ENCODE measurements at regions not wholly inside any gene's neighbourhood (a gene's known extent, or its start where the extent isn't known, plus 50 kb on each side); places are given as distances from the start of the nearest gene placed in this dataset.
"Not testable (repeated sequence)": the region's sequence is repeated elsewhere in the genome, so short reads cannot be mapped to it uniquely, and the experiment has no call there.

DNA sequence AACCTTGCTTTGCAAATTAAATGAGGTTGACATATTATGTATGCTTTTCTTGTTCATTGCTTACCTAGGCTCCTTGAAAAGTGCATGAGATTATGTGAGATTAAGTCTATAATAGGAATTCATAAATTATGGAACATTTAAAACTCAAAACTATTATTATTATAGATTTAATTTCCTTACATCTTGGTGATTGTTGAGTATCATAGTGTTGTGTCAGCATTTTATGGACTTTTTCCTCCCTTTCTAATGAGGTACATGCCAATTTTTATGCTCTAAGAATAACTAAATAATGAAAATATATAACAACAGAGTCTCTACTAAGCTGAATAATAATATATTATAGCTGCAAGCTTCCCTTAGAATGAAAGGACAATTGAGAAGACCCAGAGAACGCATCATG is 848.8 kb upstream of the AADAT start:
- no peaks in the 10 kb centered on the region for H3K4me1 ChIP-seq (ENCODE audit: insufficient read depth, poor library complexity, severe bottlenecking)
- H3K9me3 ChIP-seq (ENCODE audit: severe bottlenecking) = no peaks in the 10 kb centered on the region
- H3K36me3 ChIP-seq (ENCODE audit: low read depth) = no peaks in the 10 kb centered on the region
- no peak overlapping the region for H3K27ac ChIP-seq (ENCODE audit: poor library complexity, severe bottlenecking)
- no peak overlapping the region for H3K4me3 ChIP-seq (ENCODE audit: severe bottlenecking)
- DNase-seq (ENCODE audit: low spot score) (no peak), ATAC-seq (ENCODE audit: low read depth) (no peak)
- H3K27me3 ChIP-seq (ENCODE audit: insufficient read depth, poor library complexity, severe bottlenecking) = no peaks in the 10 kb centered on the region
- TF ChIP-seq, protein P1, sequence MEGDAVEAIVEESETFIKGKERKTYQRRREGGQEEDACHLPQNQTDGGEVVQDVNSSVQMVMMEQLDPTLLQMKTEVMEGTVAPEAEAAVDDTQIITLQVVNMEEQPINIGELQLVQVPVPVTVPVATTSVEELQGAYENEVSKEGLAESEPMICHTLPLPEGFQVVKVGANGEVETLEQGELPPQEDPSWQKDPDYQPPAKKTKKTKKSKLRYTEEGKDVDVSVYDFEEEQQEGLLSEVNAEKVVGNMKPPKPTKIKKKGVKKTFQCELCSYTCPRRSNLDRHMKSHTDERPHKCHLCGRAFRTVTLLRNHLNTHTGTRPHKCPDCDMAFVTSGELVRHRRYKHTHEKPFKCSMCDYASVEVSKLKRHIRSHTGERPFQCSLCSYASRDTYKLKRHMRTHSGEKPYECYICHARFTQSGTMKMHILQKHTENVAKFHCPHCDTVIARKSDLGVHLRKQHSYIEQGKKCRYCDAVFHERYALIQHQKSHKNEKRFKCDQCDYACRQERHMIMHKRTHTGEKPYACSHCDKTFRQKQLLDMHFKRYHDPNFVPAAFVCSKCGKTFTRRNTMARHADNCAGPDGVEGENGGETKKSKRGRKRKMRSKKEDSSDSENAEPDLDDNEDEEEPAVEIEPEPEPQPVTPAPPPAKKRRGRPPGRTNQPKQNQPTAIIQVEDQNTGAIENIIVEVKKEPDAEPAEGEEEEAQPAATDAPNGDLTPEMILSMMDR (IDR thresholded peaks at IDR 0.05; ENCODE audit: poor library complexity, severe bottlenecking) = no peak

DNA sequence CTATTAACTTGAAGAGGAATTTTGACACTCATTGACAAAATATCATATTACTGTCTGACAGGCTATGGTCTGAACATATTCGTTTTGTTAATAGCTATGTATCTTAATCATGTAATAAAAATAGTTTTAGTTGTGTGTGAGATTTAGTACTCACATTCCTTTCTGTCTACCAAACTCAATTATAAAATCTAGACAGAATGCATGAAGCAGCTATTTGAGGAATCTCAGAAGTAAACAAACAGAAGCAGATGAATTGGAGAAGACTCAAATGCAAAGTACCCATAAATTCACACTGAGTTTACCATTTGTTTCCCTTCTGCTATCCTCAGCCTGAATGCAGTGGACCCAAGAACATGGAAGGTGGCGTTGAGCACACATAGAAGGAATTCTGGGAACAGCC is 841.6 kb upstream of the AADAT start:
- TF ChIP-seq, protein P1 (IDR thresholded peaks at IDR 0.05; ENCODE audit: poor library complexity, severe bottlenecking) = no peak
- Histone ChIP-seq H3K4me1 (ENCODE audit: insufficient read depth, poor library complexity, severe bottlenecking) (no peaks in the 10 kb centered on the region), H3K27ac (ENCODE audit: poor library complexity, severe bottlenecking) (no peak overlapping the region), H3K36me3 (ENCODE audit: low read depth) (no peaks in the 10 kb centered on the region), H3K27me3 (ENCODE audit: insufficient read depth, poor library complexity, severe bottlenecking) (no peaks in the 10 kb centered on the region), H3K9me3 (ENCODE audit: severe bottlenecking) (no peaks in the 10 kb centered on the region), H3K4me3 (ENCODE audit: severe bottlenecking) (no peak overlapping the region)
- no peak for DNase-seq (ENCODE audit: low spot score)
- ATAC-seq (ENCODE audit: low read depth) = no peak

DNA sequence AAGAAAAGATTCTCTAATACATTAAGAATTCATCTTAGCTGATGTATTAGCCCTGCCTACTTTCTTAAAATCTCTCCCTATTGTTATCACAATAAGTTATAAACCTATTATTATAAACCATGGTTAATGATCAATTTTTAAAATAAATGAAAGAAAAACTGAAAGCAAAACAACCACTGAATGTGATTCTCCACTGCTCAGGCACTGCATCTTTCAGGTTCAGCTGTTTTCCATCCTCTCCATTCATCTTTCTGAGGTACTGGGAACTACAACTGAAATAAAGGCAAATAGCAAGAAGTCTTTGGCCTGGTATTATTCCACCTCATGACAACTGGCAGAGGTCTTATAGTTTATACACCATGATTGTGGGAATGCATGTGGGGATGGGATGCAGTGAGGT is 798.9 kb upstream of the AADAT start:
- Histone ChIP-seq H3K36me3 (ENCODE audit: low read depth) (no peaks in the 10 kb centered on the region), H3K4me3 (ENCODE audit: severe bottlenecking) (no peak overlapping the region), H3K27ac (ENCODE audit: poor library complexity, severe bottlenecking) (no peak overlapping the region), H3K4me1 (ENCODE audit: insufficient read depth, poor library complexity, severe bottlenecking) (no peaks in the 10 kb centered on the region), H3K9me3 (ENCODE audit: severe bottlenecking) (no peaks in the 10 kb centered on the region), H3K27me3 (ENCODE audit: insufficient read depth, poor library complexity, severe bottlenecking) (no peaks in the 10 kb centered on the region)
- TF ChIP-seq, protein P1 (IDR thresholded peaks at IDR 0.05; ENCODE audit: poor library complexity, severe bottlenecking) = no peak
- DNase-seq (ENCODE audit: low spot score) (no peak), ATAC-seq (ENCODE audit: low read depth) (no peak)

DNA sequence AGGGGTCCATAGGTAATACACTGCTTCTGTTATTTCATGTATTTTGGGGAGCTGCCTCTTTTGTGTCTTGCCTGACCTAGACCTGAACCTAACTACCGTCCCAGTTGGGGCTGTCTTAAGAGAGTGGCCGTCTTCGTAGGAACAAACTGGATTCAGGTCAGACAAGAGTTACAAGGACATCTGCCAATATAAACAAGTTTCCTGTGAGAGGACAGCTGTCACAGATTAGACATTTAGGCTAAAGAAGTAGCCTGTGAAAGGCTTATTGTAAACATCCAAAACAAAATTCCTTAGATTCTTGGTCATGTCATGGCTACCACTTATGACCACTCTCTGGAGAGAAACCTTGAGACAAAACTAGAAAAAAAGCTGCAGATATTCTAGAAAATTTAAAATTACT is 797.6 kb upstream of the AADAT start:
- DNase-seq (ENCODE audit: low spot score) (no peak), ATAC-seq (ENCODE audit: low read depth) (no peak)
- TF ChIP-seq, protein P1 (IDR thresholded peaks at IDR 0.05; ENCODE audit: poor library complexity, severe bottlenecking) = no peak
- no peaks in the 10 kb centered on the region for H3K27me3 ChIP-seq (ENCODE audit: insufficient read depth, poor library complexity, severe bottlenecking)
- no peaks in the 10 kb centered on the region for H3K36me3 ChIP-seq (ENCODE audit: low read depth)
- no peaks in the 10 kb centered on the region for H3K9me3 ChIP-seq (ENCODE audit: severe bottlenecking)
- H3K27ac ChIP-seq (ENCODE audit: poor library complexity, severe bottlenecking) = no peak overlapping the region
- no peak overlapping the region for H3K4me3 ChIP-seq (ENCODE audit: severe bottlenecking)
- H3K4me1 ChIP-seq (ENCODE audit: insufficient read depth, poor library complexity, severe bottlenecking) = no peaks in the 10 kb centered on the region

DNA sequence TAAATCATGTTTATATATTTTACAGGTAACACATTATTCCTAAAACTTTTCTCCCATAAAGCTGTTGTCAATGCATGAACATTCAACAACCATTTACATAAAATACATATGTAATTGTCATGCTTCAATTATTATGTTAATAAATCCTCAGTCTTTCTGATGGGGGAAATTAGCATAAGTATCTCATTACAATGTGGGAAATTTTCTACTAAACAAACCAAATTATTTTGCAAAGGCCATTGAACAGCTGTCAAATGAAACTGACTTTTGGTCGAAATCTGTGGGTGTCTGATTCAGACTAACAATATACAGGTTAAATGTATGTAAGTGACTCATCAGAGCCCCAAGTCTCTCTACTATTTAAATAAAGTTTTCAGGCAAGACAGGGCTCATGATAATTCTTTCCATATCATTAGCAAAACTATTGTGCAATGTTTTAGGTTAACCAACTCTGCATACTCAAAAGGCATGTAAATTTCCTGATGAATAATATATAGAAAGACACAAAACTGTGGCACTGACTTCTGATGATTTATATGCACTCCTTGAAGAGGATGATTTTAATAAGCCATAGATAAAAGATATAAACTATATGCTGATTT is 795.3 kb upstream of the AADAT start:
- TF ChIP-seq, protein P1 (IDR thresholded peaks at IDR 0.05; ENCODE audit: poor library complexity, severe bottlenecking) = no peak
- Histone ChIP-seq H3K9me3 (ENCODE audit: severe bottlenecking) (no peaks in the 10 kb centered on the region), H3K4me3 (ENCODE audit: severe bottlenecking) (no peak overlapping the region), H3K4me1 (ENCODE audit: insufficient read depth, poor library complexity, severe bottlenecking) (no peaks in the 10 kb centered on the region), H3K27ac (ENCODE audit: poor library complexity, severe bottlenecking) (no peak overlapping the region), H3K36me3 (ENCODE audit: low read depth) (no peaks in the 10 kb centered on the region), H3K27me3 (ENCODE audit: insufficient read depth, poor library complexity, severe bottlenecking) (no peaks in the 10 kb centered on the region)
- DNase-seq (ENCODE audit: low spot score) = no peak
- ATAC-seq (ENCODE audit: low read depth) = no peak

DNA sequence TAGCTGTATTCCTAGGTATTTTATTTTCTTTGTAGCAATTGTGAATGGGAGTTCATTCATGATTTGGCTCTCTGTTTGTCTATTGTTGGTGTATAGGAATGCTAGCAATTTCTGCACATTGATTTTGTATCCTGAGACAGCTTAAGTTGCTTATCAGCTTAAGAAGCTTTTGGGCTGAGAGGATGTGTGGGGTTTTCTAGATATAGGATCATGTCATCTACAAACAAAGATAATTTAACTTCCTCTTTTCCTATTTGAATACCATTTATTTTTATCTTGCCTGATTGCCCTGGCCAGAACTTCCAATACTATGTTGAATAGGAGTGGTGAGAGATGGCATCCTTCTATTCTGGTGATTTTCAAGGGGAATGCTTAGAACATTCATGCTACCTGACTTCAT is 791.9 kb upstream of the AADAT start:
- H3K27me3 ChIP-seq (ENCODE audit: insufficient read depth, poor library complexity, severe bottlenecking); H3K36me3 ChIP-seq (ENCODE audit: low read depth); H3K4me3 ChIP-seq (ENCODE audit: severe bottlenecking); H3K9me3 ChIP-seq (ENCODE audit: severe bottlenecking); DNase-seq (ENCODE audit: low spot score); ATAC-seq (ENCODE audit: low read depth); H3K4me1 ChIP-seq (ENCODE audit: insufficient read depth, poor library complexity, severe bottlenecking); H3K27ac ChIP-seq (ENCODE audit: poor library complexity, severe bottlenecking): not testable (repeated sequence)
